Esophagus squamous epithelium (tissue), 5 donors: ENCODE measurements at regions not wholly inside any gene's neighbourhood (a gene's known extent, or its start where the extent isn't known, plus 50 kb on each side); places are given as distances from the start of the nearest gene placed in this dataset.
"Not testable (repeated sequence)": the region's sequence is repeated elsewhere in the genome, so short reads cannot be mapped to it uniquely, and the experiment has no call there.

ENCODE experiments used
- DNase-seq: peaks from one replicate; lab custom pipeline; 2025; lab: John Stamatoyannopoulos, UW
- H3K27ac ChIP-seq, 4 donors: fragments of 200-600 bp; sonication (generic); one replicate each; pipeline ENCODE4 v1.5.1; 2016 to 2019; ENCODE audit warnings: mild to moderate bottlenecking in 1 of 4
- H3K27me3 ChIP-seq, 4 donors: fragments of 200-600 bp; sonication (generic); 1 replicate in 3 of 4; 2 replicates in 1 of 4; pipeline versions ENCODE4 v1.5.1 to v1.6.0; 2017 to 2021; ENCODE audit warnings: antibody characterized with exemption in 1 of 4
- H3K36me3 ChIP-seq, 3 donors: fragments of 200-600 bp; sonication (generic); one replicate each; pipeline ENCODE4 v1.5.1; 2016 to 2019
- H3K4me1 ChIP-seq, 3 donors: fragments of 200-600 bp; sonication (generic); one replicate each; pipeline ENCODE4 v1.5.1; 2017 to 2019
- H3K4me3 ChIP-seq, 4 donors: fragments of 200-600 bp; sonication (generic); 1 replicate in 3 of 4; 2 replicates in 1 of 4; pipeline ENCODE4 v1.5.1; 2016 to 2019; ENCODE audit warnings: mild to moderate bottlenecking in 2 of 4, moderate library complexity in 1 of 4
- H3K9me3 ChIP-seq, 3 donors: fragments of 200-600 bp; sonication (generic); one replicate each; pipeline ENCODE4 v1.5.1; 2016 to 2019
- POLR2A ChIP-seq, 4 donors: fragments of 450-650 bp; IDR thresholded peaks; one replicate each; pipeline ENCODE4 v1.6.1; 2017; ENCODE audit warnings: antibody characterized with exemption in 4 of 4, mild to moderate bottlenecking in 4 of 4, moderate library complexity in 3 of 4
- WGBS, 2 donors: methylation state at CpG; one replicate each; pipeline ENCODE4 v1.1.5; 2018; 5-methylcytosine and 5-hydroxymethylcytosine counted together
- intact Hi-C: fragments of 100-400 bp; cut with DNase I; formaldehyde crosslinking; loops from one replicate; pipeline ENCODE4 v1.15.0; 2022
- small RNA-seq, 4 donors: library from RNA; depleted of rRNA; stranded (forward); fragments of <200 nt; gene quantifications; one replicate each; pipeline ENCODE3, GENCODE V24; 2016
- TF ChIP-seq, protein P1 (sequence below), 6 experiments: fragments of 450-650 bp in 4 of 6; fragments of 200-600 bp in 2 of 6; sonication (generic) in 2 of 6; IDR thresholded peaks; one replicate each; pipeline ENCODE4 v1.5.1; 2016 to 2019; ENCODE audit warnings: antibody characterized with exemption in 6 of 6, mild to moderate bottlenecking in 4 of 6, moderate library complexity in 4 of 6
- donor health status: DM: yes; HTN: yes; CAD: no.

DNA sequence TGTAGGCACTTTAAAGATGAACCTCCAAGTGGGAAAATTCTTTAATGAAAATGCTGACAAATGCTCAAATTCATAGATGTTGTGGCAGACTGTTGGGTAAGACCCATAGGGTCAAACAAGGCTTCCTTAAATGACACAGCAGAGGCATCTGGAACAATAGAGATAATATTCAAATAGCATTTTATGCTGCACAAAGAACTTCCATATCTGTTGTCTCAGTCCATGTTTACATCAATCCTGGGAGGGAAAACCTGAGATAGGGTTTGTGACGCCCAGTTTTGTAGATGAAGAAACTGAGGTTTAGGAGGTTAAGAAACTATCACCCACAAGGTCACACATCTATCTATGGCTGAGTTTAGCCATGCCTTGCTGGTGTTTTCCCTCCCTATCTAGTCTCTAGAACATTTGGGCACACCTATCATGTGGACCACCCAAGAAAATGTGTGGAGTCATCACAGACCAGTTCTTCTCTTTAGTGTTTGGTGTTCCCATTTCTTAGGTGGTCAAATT is 106.4 kb downstream of the EHF start:
- Histone ChIP-seq H3K36me3 (no peaks in the 10 kb centered on the region), H3K4me1 (peaks cover 0 to 16% (median 0%) of the 10 kb centered on the region in 3 donors), H3K27ac (no peak overlapping the region), H3K27me3 (no peaks in the 10 kb centered on the region), H3K4me3 (no peak overlapping the region), H3K9me3 (no peaks in the 10 kb centered on the region)
- TF ChIP-seq, protein P1, sequence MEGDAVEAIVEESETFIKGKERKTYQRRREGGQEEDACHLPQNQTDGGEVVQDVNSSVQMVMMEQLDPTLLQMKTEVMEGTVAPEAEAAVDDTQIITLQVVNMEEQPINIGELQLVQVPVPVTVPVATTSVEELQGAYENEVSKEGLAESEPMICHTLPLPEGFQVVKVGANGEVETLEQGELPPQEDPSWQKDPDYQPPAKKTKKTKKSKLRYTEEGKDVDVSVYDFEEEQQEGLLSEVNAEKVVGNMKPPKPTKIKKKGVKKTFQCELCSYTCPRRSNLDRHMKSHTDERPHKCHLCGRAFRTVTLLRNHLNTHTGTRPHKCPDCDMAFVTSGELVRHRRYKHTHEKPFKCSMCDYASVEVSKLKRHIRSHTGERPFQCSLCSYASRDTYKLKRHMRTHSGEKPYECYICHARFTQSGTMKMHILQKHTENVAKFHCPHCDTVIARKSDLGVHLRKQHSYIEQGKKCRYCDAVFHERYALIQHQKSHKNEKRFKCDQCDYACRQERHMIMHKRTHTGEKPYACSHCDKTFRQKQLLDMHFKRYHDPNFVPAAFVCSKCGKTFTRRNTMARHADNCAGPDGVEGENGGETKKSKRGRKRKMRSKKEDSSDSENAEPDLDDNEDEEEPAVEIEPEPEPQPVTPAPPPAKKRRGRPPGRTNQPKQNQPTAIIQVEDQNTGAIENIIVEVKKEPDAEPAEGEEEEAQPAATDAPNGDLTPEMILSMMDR (IDR thresholded peaks at IDR 0.05): no peak
- no peak for TF ChIP-seq POLR2A (IDR thresholded peaks at IDR 0.05)
- no peak for DNase-seq
- intact Hi-C loops: no loop called here
- WGBS, 2 donors: 61% methylated on average over 1 of the region's 1 CpG; no CpG with 5 or more reads in 1 of the 2 donors

DNA sequence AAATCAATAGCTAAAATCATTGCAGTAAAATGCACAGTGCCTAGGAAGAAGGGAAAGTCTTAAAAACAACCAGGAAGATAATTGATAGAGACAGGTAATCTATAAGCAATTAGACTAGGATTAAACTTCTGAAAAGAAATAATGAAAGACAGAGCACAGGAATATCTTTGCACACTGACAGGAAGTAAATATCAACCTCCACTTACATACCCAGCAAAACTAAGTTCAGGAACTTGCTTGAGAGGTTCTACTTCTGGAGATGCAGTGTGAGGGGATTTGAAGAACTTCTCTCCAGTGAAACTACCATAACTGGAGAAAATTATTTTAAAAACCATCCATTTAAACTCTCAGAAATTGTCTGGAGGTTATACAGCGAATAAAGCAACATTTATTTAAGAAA is 104.1 kb downstream of the EHF start:
- whole genome bisulfite sequencing, 2 donors: 63 to 83% methylated on average over 1 of the region's 1 CpG
- H3K27me3 ChIP-seq: no peaks in the 10 kb centered on the region
- TF ChIP-seq, protein P1 (IDR thresholded peaks at IDR 0.05): no peak
- no peak for TF ChIP-seq POLR2A (IDR thresholded peaks at IDR 0.05)
- no peak overlapping the region for H3K27ac ChIP-seq
- DNase-seq: no peak
- H3K4me1 ChIP-seq: no peaks in the 10 kb centered on the region
- intact Hi-C loops: no loop called here
- no peaks in the 10 kb centered on the region for H3K9me3 ChIP-seq
- no peaks in the 10 kb centered on the region for H3K36me3 ChIP-seq
- no peak overlapping the region for H3K4me3 ChIP-seq

DNA sequence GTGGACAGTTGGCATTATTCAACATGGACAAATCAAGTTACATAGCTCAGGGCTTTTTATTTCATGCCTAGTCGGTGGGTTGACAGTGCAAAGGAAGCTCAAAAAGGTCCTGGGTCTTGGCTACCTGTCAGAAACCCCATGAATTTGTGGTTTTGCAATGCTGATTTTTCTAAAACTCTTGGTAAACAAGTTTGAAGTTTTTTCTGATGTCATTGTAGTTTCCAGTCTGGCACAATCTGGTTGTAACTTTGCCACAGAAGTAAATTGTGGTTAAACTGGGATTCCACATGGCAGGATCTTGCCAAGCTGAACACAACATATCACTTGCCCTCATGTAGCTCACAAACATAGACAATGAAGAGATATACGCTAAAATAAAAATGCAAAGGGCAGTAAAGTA is 100.8 kb downstream of the EHF start:
- Histone ChIP-seq H3K36me3 (no peaks in the 10 kb centered on the region), H3K27ac (no peak overlapping the region), H3K4me1 (no peaks in the 10 kb centered on the region), H3K27me3 (no peaks in the 10 kb centered on the region), H3K4me3 (no peak overlapping the region), H3K9me3 (no peaks in the 10 kb centered on the region)
- intact Hi-C loops: no loop called here
- DNase-seq: no peak
- TF ChIP-seq, protein P1 (IDR thresholded peaks at IDR 0.05): no peak
- TF ChIP-seq POLR2A (IDR thresholded peaks at IDR 0.05): no peak
- 61 to 70% methylated on average over 2 of the region's 2 CpGs for WGBS, 2 donors

DNA sequence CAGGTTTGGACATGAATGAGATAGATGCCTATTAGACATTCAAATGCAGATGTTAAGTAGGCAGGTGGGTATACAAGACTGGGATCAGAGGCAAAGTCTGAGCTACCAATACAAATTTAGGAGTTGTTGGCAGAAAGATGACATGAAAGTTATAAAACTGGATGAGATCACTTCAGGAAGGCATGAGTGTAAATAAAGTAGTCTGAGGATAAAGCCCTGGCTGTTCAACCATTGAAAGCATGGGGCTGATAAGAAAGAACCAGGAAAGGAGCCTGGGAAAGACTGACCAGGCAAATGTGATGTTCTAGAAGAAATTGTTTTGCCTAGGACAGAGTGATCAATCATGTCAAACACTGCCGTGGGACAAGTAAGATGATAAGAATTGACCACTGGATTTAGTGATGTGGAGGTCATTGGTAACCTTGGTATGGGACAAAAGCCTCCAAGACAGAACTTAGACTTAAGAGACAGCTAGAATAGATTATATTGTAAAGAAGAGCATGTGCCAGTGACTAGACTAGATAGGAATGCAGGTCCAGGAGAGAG is 98.5 kb downstream of the EHF start:
- Histone ChIP-seq H3K4me3 (no peak overlapping the region), H3K36me3 (no peaks in the 10 kb centered on the region), H3K4me1 (no peaks in the 10 kb centered on the region), H3K27ac (no peak overlapping the region), H3K9me3 (no peaks in the 10 kb centered on the region), H3K27me3 (no peaks in the 10 kb centered on the region)
- no peak for TF ChIP-seq POLR2A (IDR thresholded peaks at IDR 0.05)
- TF ChIP-seq, protein P1 (IDR thresholded peaks at IDR 0.05): no peak
- WGBS, 2 donors: 40 to 42% methylated on average over 1 of the region's 1 CpG
- intact Hi-C loops: no loop called here
- DNase-seq: no peak

DNA sequence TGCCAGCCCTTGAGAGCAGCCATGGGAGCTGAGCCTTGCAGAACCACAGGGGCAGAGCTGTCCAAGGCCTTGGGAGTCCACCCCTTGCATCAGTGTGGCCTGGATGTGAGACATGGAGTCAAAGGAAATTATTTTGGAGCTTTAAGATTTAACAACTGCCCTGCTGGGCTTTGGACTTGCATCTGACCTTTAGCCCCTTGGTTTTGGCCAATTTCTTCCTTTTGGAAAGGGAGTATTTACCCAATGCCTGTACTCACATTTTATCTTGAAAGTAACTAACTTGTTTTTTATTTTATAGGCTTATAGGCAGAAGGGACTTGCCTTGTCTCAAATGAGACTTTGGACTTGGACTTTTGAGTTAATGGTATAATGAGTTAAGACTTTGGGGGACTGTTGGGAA is 92.7 kb downstream of the EHF start:
- intact Hi-C loops, H3K27ac ChIP-seq, H3K4me1 ChIP-seq, H3K27me3 ChIP-seq, DNase-seq, H3K4me3 ChIP-seq, H3K36me3 ChIP-seq: not testable (repeated sequence)
- peaks cover 0 to 25% (median 18%) of the 10 kb centered on the region in 3 donors for H3K9me3 ChIP-seq

Small RNAs in the stretch of these regions (small RNA-seq; reads per million reads assigned to genes)
- 0 reads per million in 4 donors for gene AL359999.1
